K562 (cell line): ENCODE measurements at regions not wholly inside any gene's neighbourhood (a gene's known extent, or its start where the extent isn't known, plus 50 kb on each side); places are given as distances from the start of the nearest gene placed in this dataset.

Source experiments
- ATAC-seq: fragments of 200-7000 bp; cut with Tn5 transposase; 3 replicates; pipeline ENCODE4 v1.9.1; 2020; ENCODE audit warnings: moderate library complexity
- BruUV-seq: library from RNA; stranded (reverse); fragments of 400-500 nt; replicated peaks from 2 replicates; lab custom pipeline; 2021; lab: Mats Ljungman, UMichigan
- CTCF ChIA-PET: fragments of 300-600 bp; formaldehyde crosslinking; extraction: SDS; loops from one replicate; lab custom pipeline; 2021; ENCODE audit warnings: low intra/inter-chr PET ratio; lab: Yijun Ruan, JAX
- POLR2A ChIA-PET: fragments of 300-600, 350-650 bp; sonication (Branson Sonifier 250); formaldehyde crosslinking; extraction: SDS; loops from one replicate; lab custom pipeline; 2021; ENCODE audit warnings: antibody characterized with exemption, inconsistent platforms; lab: Yijun Ruan, JAX
- DNase-seq, 4 experiments: peaks; one replicate each; pipeline versions ENCODE4 v3.0.0 to v3.0.0-alpha.2; 2011 to 2018; ENCODE audit warnings: low spot score in 3 of 4, mixed read lengths in 3 of 4; ENCODE audit errors: extremely low read depth in 1 of 4
- FAIRE-seq: peaks from 2 replicates; lab custom pipeline; 2011; peaks lifted over from hg19 to GRCh38; lab: Jason Lieb, UNC
- H2AFZ ChIP-seq: 2 replicates; pipeline ENCODE4 v1.6.0; 2011; ENCODE audit warnings: low read depth, low read length, control low read depth, inconsistent platforms
- H3K27ac ChIP-seq: fragments of 200-600 bp; 3 replicates; pipeline ENCODE4 v1.8.0; 2011; ENCODE audit warnings: low read depth, mild to moderate bottlenecking, control low read depth, inconsistent platforms, low read length, moderate library complexity, mixed read lengths; ENCODE audit errors: extremely low read depth
- H3K27me3 ChIP-seq, 2 experiments: fragments of 300-600 bp in 1 of 2; 2 replicates in 1 of 2; 3 replicates in 1 of 2; pipeline versions ENCODE4 v1.6.0 to v1.8.0; 2011; ENCODE audit warnings: inconsistent platforms in 2 of 2, low read length in 2 of 2, mild to moderate bottlenecking in 1 of 2, mixed read lengths in 1 of 2, moderate library complexity in 1 of 2; ENCODE audit not compliant: control insufficient read depth in 2 of 2, insufficient read depth in 2 of 2
- H3K36me3 ChIP-seq: fragments of 300-600 bp; 3 replicates; pipeline ENCODE4 v1.8.0; 2011; ENCODE audit warnings: mild to moderate bottlenecking, low read length, inconsistent platforms; ENCODE audit not compliant: control insufficient read depth, insufficient read depth
- H3K4me1 ChIP-seq, 2 experiments: fragments of 200-600 bp in 1 of 2; replicated peaks in 1 of 2; 2 replicates in 1 of 2; 3 replicates in 1 of 2; pipeline versions ENCODE4 v1.5.1 to v1.8.0; 2011; ENCODE audit warnings: inconsistent platforms in 2 of 2, low read length in 2 of 2, mild to moderate bottlenecking in 1 of 2, mixed read lengths in 1 of 2, moderate library complexity in 1 of 2; ENCODE audit not compliant: control insufficient read depth in 2 of 2, insufficient read depth in 2 of 2
- H3K4me2 ChIP-seq: 2 replicates; pipeline ENCODE4 v1.6.1; 2011; ENCODE audit warnings: low read length, control low read depth, inconsistent platforms, mixed read lengths; ENCODE audit not compliant: insufficient read depth
- H3K4me3 ChIP-seq: fragments of 200-600 bp; sonication (generic), shearing (Covaris generic); 2 replicates; pipeline ENCODE4 v1.5.1; 2016; ENCODE audit warnings: control low read depth, inconsistent platforms
- H3K79me2 ChIP-seq: fragments of 200-600 bp; 3 replicates; pipeline ENCODE4 v1.8.0; 2011; ENCODE audit warnings: low read length, inconsistent platforms; ENCODE audit not compliant: control insufficient read depth, insufficient read depth
- H3K9ac ChIP-seq, 2 experiments: 2 replicates each; pipeline versions ENCODE4 v1.6.0 to v1.6.1; 2011; ENCODE audit warnings: low read depth in 2 of 2, low read length in 2 of 2, control low read depth in 1 of 2, inconsistent platforms in 1 of 2, mild to moderate bottlenecking in 1 of 2, mixed read lengths in 1 of 2; ENCODE audit not compliant: insufficient read depth in 1 of 2
- H3K9me1 ChIP-seq: one replicate; pipeline ENCODE4 v1.6.0; 2011; ENCODE audit warnings: inconsistent platforms, mild to moderate bottlenecking, low read length, moderate library complexity; ENCODE audit not compliant: control insufficient read depth, insufficient read depth
- H3K9me3 ChIP-seq: replicated peaks from 2 replicates; pipeline ENCODE4 v1.5.1; 2011; ENCODE audit warnings: low read depth, low read length, inconsistent platforms; ENCODE audit not compliant: control insufficient read depth, insufficient read depth
- H4K20me1 ChIP-seq: replicated peaks from 2 replicates; pipeline ENCODE4 v1.6.1; 2011; ENCODE audit warnings: low read length, inconsistent platforms, mixed read lengths; ENCODE audit not compliant: control insufficient read depth, insufficient read depth
- ATF3 ChIP-seq, 2 experiments: fragments of 450-650 bp in 1 of 2; sonication (generic) in 1 of 2; formaldehyde crosslinking in 1 of 2; IDR thresholded peaks in 1 of 2; conservative IDR thresholded peaks in 1 of 2; 2 replicates each; pipeline versions ENCODE4 v1.6.1 to v1.8.1; 2016 to 2023; ENCODE audit warnings: mild to moderate bottlenecking in 2 of 2, moderate library complexity in 2 of 2, inconsistent platforms in 1 of 2, missing genetic modification reagents in 1 of 2
- BCOR ChIP-seq: fragments of 450-650 bp; IDR thresholded peaks from 2 replicates; pipeline ENCODE4 v1.6.1; 2016
- BMI1 ChIP-seq: fragments of 150-350 bp; IDR thresholded peaks from 2 replicates; pipeline ENCODE4 v1.6.1; 2014; ENCODE audit warnings: low read length
- BRF1 ChIP-seq: IDR thresholded peaks from 3 replicates; pipeline ENCODE4 v1.6.1; 2011; ENCODE audit warnings: borderline replicate concordance, mild to moderate bottlenecking; ENCODE audit not compliant: insufficient read length; ENCODE audit errors: extremely low read depth
- CREB1 ChIP-seq, 2 experiments: sonication (generic) in 1 of 2; formaldehyde crosslinking in 1 of 2; IDR thresholded peaks; 2 replicates each; pipeline versions ENCODE4 v1.6.1 to v1.8.0; 2012 to 2022; ENCODE audit warnings: inconsistent platforms in 1 of 2, mild to moderate bottlenecking in 1 of 2, missing genetic modification reagents in 1 of 2, moderate library complexity in 1 of 2
- ELF4 ChIP-seq: fragments of 450-650 bp; formaldehyde crosslinking; IDR thresholded peaks from 2 replicates; pipeline ENCODE4 v1.4.0; 2022; ENCODE audit warnings: missing genetic modification characterization
- HINFP ChIP-seq: fragments of 450-650 bp; conservative IDR thresholded peaks from 2 replicates; pipeline ENCODE4 v1.6.1; 2016; ENCODE audit warnings: missing genetic modification characterization, low read depth, mild to moderate bottlenecking, control low read depth, missing compliant biosample characterization
- KDM2B ChIP-seq: fragments of 250-450 bp; sonication (Bioruptor Pico); IDR thresholded peaks from 2 replicates; pipeline ENCODE4 v1.8.0; 2021; ENCODE audit warnings: mild to moderate bottlenecking, moderate library complexity
- MEF2D ChIP-seq: conservative IDR thresholded peaks from 2 replicates; pipeline ENCODE4 v1.6.1; 2016; ENCODE audit warnings: low read depth, missing genetic modification characterization, missing compliant biosample characterization
- RFX1 ChIP-seq: fragments of 450-650 bp; IDR thresholded peaks from 2 replicates; pipeline ENCODE4 v1.6.1; 2016; ENCODE audit warnings: mild to moderate bottlenecking, moderate library complexity
- SAFB ChIP-seq: fragments of 200-400 bp; formaldehyde crosslinking; IDR thresholded peaks from 2 replicates; pipeline ENCODE4 v1.6.1; 2017; ENCODE audit warnings: low read depth, low read length, borderline replicate concordance
- SRF ChIP-seq, 2 experiments: fragments of 250-450, 450-650 bp in 1 of 2; sonication (Bioruptor Pico) in 1 of 2; sonication (generic) in 1 of 2; formaldehyde crosslinking; IDR thresholded peaks; 2 replicates each; pipeline versions ENCODE4 v1.5.0 to v1.5.1; 2020 to 2022; ENCODE audit warnings: mild to moderate bottlenecking in 1 of 2, missing genetic modification reagents in 1 of 2
- THAP12 ChIP-seq: fragments of 250-450 bp; sonication (Bioruptor Pico); IDR thresholded peaks from 2 replicates; pipeline ENCODE4 v1.9.0; 2021; ENCODE audit warnings: mild to moderate bottlenecking, inconsistent platforms
- ZBTB26 ChIP-seq: fragments of 450-650 bp; formaldehyde crosslinking; IDR thresholded peaks from 2 replicates; pipeline ENCODE4 v1.4.0; 2022; ENCODE audit warnings: missing genetic modification characterization
- ZNF174 ChIP-seq: fragments of 250-450 bp; sonication (Bioruptor Pico); IDR thresholded peaks from 2 replicates; pipeline ENCODE4 v1.4.0; 2020; ENCODE audit warnings: mild to moderate bottlenecking
- ZNF224 ChIP-seq: sonication (generic); formaldehyde crosslinking; IDR thresholded peaks from 2 replicates; pipeline ENCODE4 v1.8.0; 2022; ENCODE audit warnings: mild to moderate bottlenecking, missing genetic modification reagents
- ZNF282 ChIP-seq: sonication (generic); formaldehyde crosslinking; IDR thresholded peaks from 2 replicates; pipeline ENCODE4 v1.8.1; 2023; ENCODE audit warnings: missing genetic modification reagents
- ZZZ3 ChIP-seq: fragments of 450-650 bp; IDR thresholded peaks from 2 replicates; pipeline ENCODE4 v1.6.1; 2016; ENCODE audit warnings: antibody characterized with exemption, mild to moderate bottlenecking, moderate library complexity
- WGBS: fragments of 100-300 bp; shearing (Covaris generic); methylation state at CpG from one replicate; pipeline ENCODE4 v1.1.6; 2016; ENCODE audit warnings: low coverage, mixed read lengths; ENCODE audit not compliant: insufficient coverage; ENCODE audit errors: missing lambda C conversion rate; 5-methylcytosine and 5-hydroxymethylcytosine counted together
- in situ Hi-C: fragments of 300-500 bp; cut with MboI; formaldehyde crosslinking; loops from 4 replicates; pipeline ENCODE4 v1.15.0; 2018; ENCODE audit warnings: inconsistent platforms, mixed read lengths
- intact Hi-C: fragments of 100-400 bp; cut with micrococcal nuclease; formaldehyde crosslinking; loops from 2 replicates; pipeline ENCODE4 v1.14.2; 2022

GRCh38 chr11:110896358-110896757, 184.1 kb upstream of the ARHGAP20 start:
- Histone ChIP-seq H3K36me3 (no peaks in the 10 kb centered on the region), H2AFZ (no peak overlapping the region), H3K9me1 (no peaks in the 10 kb centered on the region), H3K4me1 (no peaks in the 10 kb centered on the region), H3K27me3 (no peaks in the 10 kb centered on the region), H3K27ac (no peak overlapping the region), H4K20me1 (no peaks in the 10 kb centered on the region), H3K9me3 (no peaks in the 10 kb centered on the region), H3K4me2 (no peak overlapping the region), H3K9ac (no peak overlapping the region), H3K79me2 (no peaks in the 10 kb centered on the region), H3K4me3 (no peak overlapping the region)
- ChIA-PET CTCF (no interaction called here), POLR2A (no interaction called here)
- FAIRE-seq (no peak), DNase-seq (no peak), ATAC-seq (no peak)
- 0% methylated on average over 1 of the region's 1 CpG for WGBS
- in situ Hi-C loops = no loop called here
- intact Hi-C loops = no loop called here
- no TSS peak for BruUV-seq
- TF ChIP-seq ZNF282 (no peak), THAP12 (CRISPR knock-in tag) (no peak), CREB1 (IDR thresholded peaks at IDR 0.05) (no peak), CREB1 (CRISPR knock-in tag; IDR thresholded peaks at IDR 0.05) (no peak), MEF2D (tag) (no peak), SAFB (no peak), ZZZ3 (no peak), ZNF224 (no peak), SRF (CRISPR knock-in tag; IDR thresholded peaks at IDR 0.05) (no peak), ZNF174 (CRISPR knock-in tag) (no peak), BCOR (no peak), RFX1 (no peak), ZBTB26 (CRISPR knock-in tag) (no peak), KDM2B (CRISPR knock-in tag) (no peak), BRF1 (no peak), BMI1 (no peak), ELF4 (CRISPR knock-in tag) (no peak), ATF3 (IDR thresholded peaks at IDR 0.05) (no peak), ATF3 (CRISPR knock-in tag; conservative IDR thresholded peaks at IDR 0.05) (no peak), HINFP (tag) (no peak)
